Esophagus squamous epithelium (tissue), 4 donors: ENCODE measurements at regions not wholly inside any gene's neighbourhood (a gene's known extent, or its start where the extent isn't known, plus 50 kb on each side); places are given as distances from the start of the nearest gene placed in this dataset.

Source experiments
- CTCF ChIP-seq, 6 experiments: fragments of 450-650 bp in 4 of 6; fragments of 200-600 bp in 2 of 6; sonication (generic) in 2 of 6; IDR thresholded peaks; one replicate each; pipeline ENCODE4 v1.5.1; 2016 to 2019; ENCODE audit warnings: antibody characterized with exemption in 6 of 6, mild to moderate bottlenecking in 4 of 6, moderate library complexity in 4 of 6
- POLR2A ChIP-seq, 4 donors: fragments of 450-650 bp; IDR thresholded peaks; one replicate each; pipeline ENCODE4 v1.6.1; 2017; ENCODE audit warnings: antibody characterized with exemption in 4 of 4, mild to moderate bottlenecking in 4 of 4, moderate library complexity in 3 of 4

DNA sequence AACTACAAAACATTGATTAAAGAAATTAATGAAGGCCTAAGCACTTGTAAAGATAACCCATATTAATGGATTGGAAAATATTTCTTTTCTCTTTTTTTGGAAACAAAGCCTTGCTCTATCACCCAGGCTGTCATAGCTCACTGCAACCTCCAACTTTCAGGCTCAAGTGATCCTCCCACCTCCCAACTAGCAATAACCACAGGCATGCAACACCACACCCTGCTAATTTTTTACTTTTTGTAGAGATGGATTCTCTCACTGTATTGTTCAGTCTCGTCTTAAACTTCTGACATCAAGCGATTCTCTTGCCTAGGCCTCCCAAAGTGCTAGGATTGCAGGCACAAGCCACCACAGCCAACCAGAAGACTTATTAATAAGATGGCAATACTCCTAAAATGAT is 73.4 kb upstream of the NDUFV2 start:
- TF ChIP-seq POLR2A (IDR thresholded peaks at IDR 0.05) (no peak), CTCF (IDR thresholded peaks at IDR 0.05) (no peak)
